B cell (primary cell): ENCODE measurements at regions not wholly inside any gene's neighbourhood (a gene's known extent, or its start where the extent isn't known, plus 50 kb on each side); places are given as distances from the start of the nearest gene placed in this dataset.

Experiments used
- CTCF ChIP-seq: fragments of 200-600 bp; IDR thresholded peaks from one replicate; pipeline ENCODE4 v1.8.0; 2022; ENCODE audit warnings: antibody characterized with exemption, mild to moderate bottlenecking
- EZH2 ChIP-seq: IDR thresholded peaks from 2 replicates; pipeline ENCODE4 v1.6.1; 2012; ENCODE audit warnings: borderline replicate concordance, low read depth, mild to moderate bottlenecking, moderate library complexity, low read length; ENCODE audit not compliant: insufficient read depth, poor library complexity, severe bottlenecking

GRCh38 chr20:19081937-19082336 is 130.5 kb upstream of the SLC24A3 start:
- TF ChIP-seq CTCF (no peak), EZH2 (no peak)
